ENCODE measurements at regions not wholly inside any gene's neighbourhood (a gene's known extent, or its start where the extent isn't known, plus 50 kb on each side); places are given as distances from the start of the nearest gene placed in this dataset.

- TF ChIP-seq, protein P1, sequence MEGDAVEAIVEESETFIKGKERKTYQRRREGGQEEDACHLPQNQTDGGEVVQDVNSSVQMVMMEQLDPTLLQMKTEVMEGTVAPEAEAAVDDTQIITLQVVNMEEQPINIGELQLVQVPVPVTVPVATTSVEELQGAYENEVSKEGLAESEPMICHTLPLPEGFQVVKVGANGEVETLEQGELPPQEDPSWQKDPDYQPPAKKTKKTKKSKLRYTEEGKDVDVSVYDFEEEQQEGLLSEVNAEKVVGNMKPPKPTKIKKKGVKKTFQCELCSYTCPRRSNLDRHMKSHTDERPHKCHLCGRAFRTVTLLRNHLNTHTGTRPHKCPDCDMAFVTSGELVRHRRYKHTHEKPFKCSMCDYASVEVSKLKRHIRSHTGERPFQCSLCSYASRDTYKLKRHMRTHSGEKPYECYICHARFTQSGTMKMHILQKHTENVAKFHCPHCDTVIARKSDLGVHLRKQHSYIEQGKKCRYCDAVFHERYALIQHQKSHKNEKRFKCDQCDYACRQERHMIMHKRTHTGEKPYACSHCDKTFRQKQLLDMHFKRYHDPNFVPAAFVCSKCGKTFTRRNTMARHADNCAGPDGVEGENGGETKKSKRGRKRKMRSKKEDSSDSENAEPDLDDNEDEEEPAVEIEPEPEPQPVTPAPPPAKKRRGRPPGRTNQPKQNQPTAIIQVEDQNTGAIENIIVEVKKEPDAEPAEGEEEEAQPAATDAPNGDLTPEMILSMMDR (IDR thresholded peaks at IDR 0.05; ENCODE audit: unreplicated experiment): no peak
Observed at GRCh38 chr2:6574121-6574520, 291.6 kb downstream of the CMPK2 start.

GRCh38 chr2:6576302-6576701 lies 289.4 kb downstream of the CMPK2 start:
- Mint-ChIP-seq H3K27me3 (ENCODE audit: insufficient read depth, unreplicated experiment) (no peaks in the 10 kb centered on the region), H3K4me3 (ENCODE audit: unreplicated experiment) (no peak overlapping the region), H3K9me3 (ENCODE audit: unreplicated experiment) (peaks cover under 1% of the 10 kb centered on the region), H3K36me3 (ENCODE audit: insufficient read depth, unreplicated experiment) (no peaks in the 10 kb centered on the region), H3K4me1 (ENCODE audit: insufficient read depth, unreplicated experiment) (no peaks in the 10 kb centered on the region), H3K27ac (ENCODE audit: low read depth, unreplicated experiment) (no peak overlapping the region)
- TF ChIP-seq, protein P1 (IDR thresholded peaks at IDR 0.05; ENCODE audit: unreplicated experiment): no peak
- ChIA-PET POLR2A (no interaction called here), CTCF (no interaction called here)
- no TSS peak for BruUV-seq (replicated peaks)
- DNase-seq (ENCODE audit: unreplicated experiment): peak; percentile 18
- intact Hi-C loops (cut with micrococcal nuclease): no loop called here

More at GRCh38 chr2:6574121-6574520, 291.6 kb downstream of the CMPK2 start:
- BruUV-seq (replicated peaks): no TSS peak
- H3K4me3 Mint-ChIP-seq (ENCODE audit: unreplicated experiment): no peak overlapping the region
- H3K4me1 Mint-ChIP-seq (ENCODE audit: insufficient read depth, unreplicated experiment): no peaks in the 10 kb centered on the region
- H3K9me3 Mint-ChIP-seq (ENCODE audit: unreplicated experiment): peaks cover 7% of the 10 kb centered on the region
- H3K36me3 Mint-ChIP-seq (ENCODE audit: insufficient read depth, unreplicated experiment): no peaks in the 10 kb centered on the region
- no peak for DNase-seq (ENCODE audit: unreplicated experiment)
- intact Hi-C loops (cut with micrococcal nuclease): no loop called here
- CTCF ChIA-PET: no interaction called here
- H3K27me3 Mint-ChIP-seq (ENCODE audit: insufficient read depth, unreplicated experiment): no peaks in the 10 kb centered on the region
- POLR2A ChIA-PET: no interaction called here
- no peak overlapping the region for H3K27ac Mint-ChIP-seq (ENCODE audit: low read depth, unreplicated experiment)

DNA sequence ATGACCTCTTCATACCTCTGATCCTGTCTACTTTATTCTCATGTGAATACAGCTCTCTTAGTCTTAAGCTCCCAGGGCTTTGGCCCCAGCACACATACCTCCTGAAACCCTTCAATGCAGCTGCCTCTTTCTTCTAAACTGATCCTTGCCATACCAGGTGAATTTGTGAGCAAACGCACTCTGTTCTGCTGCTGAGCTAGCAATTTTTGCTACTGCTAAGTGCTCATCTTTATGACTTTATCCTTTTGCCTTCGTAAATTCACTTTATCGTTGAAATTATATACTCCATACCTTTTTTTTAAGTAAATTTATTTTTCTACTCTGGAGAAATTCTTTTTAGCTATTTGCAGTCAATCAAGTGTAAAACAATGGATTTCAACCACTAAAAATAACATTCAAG lies 287.7 kb downstream of the CMPK2 start:
- no peaks in the 10 kb centered on the region for H3K36me3 Mint-ChIP-seq (ENCODE audit: insufficient read depth, unreplicated experiment)
- TF ChIP-seq, protein P1 (IDR thresholded peaks at IDR 0.05; ENCODE audit: unreplicated experiment): no peak
- no peak overlapping the region for H3K4me3 Mint-ChIP-seq (ENCODE audit: unreplicated experiment)
- peak overlapping the region; percentile 2 for H3K27ac Mint-ChIP-seq (ENCODE audit: low read depth, unreplicated experiment)
- ChIA-PET POLR2A (no interaction called here), CTCF (no interaction called here)
- H3K27me3 Mint-ChIP-seq (ENCODE audit: insufficient read depth, unreplicated experiment): no peaks in the 10 kb centered on the region
- intact Hi-C loops (cut with micrococcal nuclease): no loop called here
- no peaks in the 10 kb centered on the region for H3K4me1 Mint-ChIP-seq (ENCODE audit: insufficient read depth, unreplicated experiment)
- DNase-seq (ENCODE audit: unreplicated experiment): no peak
- no TSS peak for BruUV-seq (replicated peaks)
- peaks cover 7% of the 10 kb centered on the region for H3K9me3 Mint-ChIP-seq (ENCODE audit: unreplicated experiment)

DNA sequence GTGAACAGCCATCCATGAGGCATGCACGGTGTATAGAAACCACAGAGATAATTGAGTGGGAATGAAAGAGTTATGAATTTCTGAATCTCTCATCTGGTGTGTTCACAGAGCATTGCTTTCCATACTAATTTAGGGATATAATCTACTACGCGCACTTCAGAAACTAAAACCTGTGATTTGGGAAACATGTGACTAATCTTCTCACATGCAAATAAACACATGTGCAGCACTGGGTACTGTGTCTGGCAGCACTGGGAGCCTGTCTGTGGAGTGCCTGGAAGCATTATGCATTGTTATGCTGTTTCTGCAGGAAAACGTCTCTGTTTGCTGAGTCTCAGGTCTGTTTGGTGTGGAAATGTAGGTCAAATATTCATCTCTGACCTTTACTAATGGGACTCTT lies 287.3 kb downstream of the CMPK2 start:
- DNase-seq (ENCODE audit: unreplicated experiment): no peak
- peaks cover 11% of the 10 kb centered on the region for H3K9me3 Mint-ChIP-seq (ENCODE audit: unreplicated experiment)
- H3K4me3 Mint-ChIP-seq (ENCODE audit: unreplicated experiment): no peak overlapping the region
- H3K27ac Mint-ChIP-seq (ENCODE audit: low read depth, unreplicated experiment): no peak overlapping the region
- no peaks in the 10 kb centered on the region for H3K36me3 Mint-ChIP-seq (ENCODE audit: insufficient read depth, unreplicated experiment)
- POLR2A ChIA-PET: no interaction called here
- BruUV-seq (replicated peaks): no TSS peak
- intact Hi-C loops (cut with micrococcal nuclease): no loop called here
- no peaks in the 10 kb centered on the region for H3K4me1 Mint-ChIP-seq (ENCODE audit: insufficient read depth, unreplicated experiment)
- CTCF ChIA-PET: no interaction called here
- H3K27me3 Mint-ChIP-seq (ENCODE audit: insufficient read depth, unreplicated experiment): no peaks in the 10 kb centered on the region
- TF ChIP-seq, protein P1 (IDR thresholded peaks at IDR 0.05; ENCODE audit: unreplicated experiment): no peak

All from MCF 10A (cell line).